Coronary artery (tissue), 2 donors: ENCODE measurements at regions not wholly inside any gene's neighbourhood (a gene's known extent, or its start where the extent isn't known, plus 50 kb on each side); places are given as distances from the start of the nearest gene placed in this dataset.

Source experiments
- DNase-seq: peaks from one replicate; pipeline ENCODE4 v3.0.0-alpha.2; 2017; ENCODE audit warnings: low spot score
- H3K27ac ChIP-seq, 2 donors: fragments of 200-600 bp; sonication (generic); one replicate each; pipeline ENCODE4 v1.5.1; 2016 to 2019
- H3K4me3 ChIP-seq: fragments of 200-600 bp; sonication (generic); 2 replicates; pipeline ENCODE4 v1.5.1; 2016; ENCODE audit warnings: mild to moderate bottlenecking, moderate library complexity
- TF ChIP-seq, protein P1 (sequence below): fragments of 200-600 bp; sonication (generic); IDR thresholded peaks from one replicate; pipeline ENCODE4 v1.5.1; 2019; ENCODE audit warnings: antibody characterized with exemption

DNA sequence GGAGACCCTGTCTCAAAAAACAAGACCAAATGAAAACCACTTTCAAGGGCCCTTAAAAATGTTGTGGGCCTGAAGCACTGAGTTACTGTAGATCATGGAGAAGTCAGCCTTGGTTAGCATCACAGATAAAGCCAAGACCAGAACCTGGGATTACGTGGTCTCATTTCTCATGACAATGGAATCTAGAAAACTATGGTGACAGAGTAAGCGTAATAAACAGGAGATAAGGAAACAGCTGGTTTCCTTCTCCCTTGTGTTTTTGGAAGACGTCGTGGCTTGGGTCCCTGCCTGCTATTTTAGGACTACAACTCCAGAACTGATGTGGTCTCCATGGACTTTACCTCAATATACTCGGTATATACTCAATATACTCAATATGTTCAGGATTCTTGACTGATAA is 180.7 kb upstream of the ZFHX3 start:
- H3K27ac ChIP-seq, result peak overlapping the region; percentile 40 to 42
- TF ChIP-seq, protein P1, sequence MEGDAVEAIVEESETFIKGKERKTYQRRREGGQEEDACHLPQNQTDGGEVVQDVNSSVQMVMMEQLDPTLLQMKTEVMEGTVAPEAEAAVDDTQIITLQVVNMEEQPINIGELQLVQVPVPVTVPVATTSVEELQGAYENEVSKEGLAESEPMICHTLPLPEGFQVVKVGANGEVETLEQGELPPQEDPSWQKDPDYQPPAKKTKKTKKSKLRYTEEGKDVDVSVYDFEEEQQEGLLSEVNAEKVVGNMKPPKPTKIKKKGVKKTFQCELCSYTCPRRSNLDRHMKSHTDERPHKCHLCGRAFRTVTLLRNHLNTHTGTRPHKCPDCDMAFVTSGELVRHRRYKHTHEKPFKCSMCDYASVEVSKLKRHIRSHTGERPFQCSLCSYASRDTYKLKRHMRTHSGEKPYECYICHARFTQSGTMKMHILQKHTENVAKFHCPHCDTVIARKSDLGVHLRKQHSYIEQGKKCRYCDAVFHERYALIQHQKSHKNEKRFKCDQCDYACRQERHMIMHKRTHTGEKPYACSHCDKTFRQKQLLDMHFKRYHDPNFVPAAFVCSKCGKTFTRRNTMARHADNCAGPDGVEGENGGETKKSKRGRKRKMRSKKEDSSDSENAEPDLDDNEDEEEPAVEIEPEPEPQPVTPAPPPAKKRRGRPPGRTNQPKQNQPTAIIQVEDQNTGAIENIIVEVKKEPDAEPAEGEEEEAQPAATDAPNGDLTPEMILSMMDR, result no peak
- DNase-seq, result no peak
- H3K4me3 ChIP-seq, result no peak overlapping the region

DNA sequence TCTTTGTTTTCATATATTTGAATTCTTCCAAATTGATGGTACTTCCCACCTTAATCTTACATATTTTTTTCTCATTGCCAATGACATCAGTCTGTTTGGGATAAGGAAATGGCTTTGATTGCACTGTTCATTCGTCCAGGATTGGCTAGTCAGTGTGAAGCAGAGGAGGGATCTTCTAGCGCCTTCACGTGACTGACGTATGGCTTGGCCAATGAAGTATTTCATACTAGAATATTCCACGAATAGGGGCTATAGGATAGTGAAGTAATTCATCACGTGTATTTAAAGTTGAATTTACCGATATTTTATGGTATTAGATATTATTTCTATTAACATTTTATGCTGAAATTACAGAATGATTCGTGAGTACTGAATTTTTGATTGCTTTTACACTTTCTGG is 178.7 kb upstream of the ZFHX3 start:
- TF ChIP-seq, protein P1, result no peak
- DNase-seq, result no peak
- Histone ChIP-seq H3K27ac (no peak overlapping the region), H3K4me3 (no peak overlapping the region)

DNA sequence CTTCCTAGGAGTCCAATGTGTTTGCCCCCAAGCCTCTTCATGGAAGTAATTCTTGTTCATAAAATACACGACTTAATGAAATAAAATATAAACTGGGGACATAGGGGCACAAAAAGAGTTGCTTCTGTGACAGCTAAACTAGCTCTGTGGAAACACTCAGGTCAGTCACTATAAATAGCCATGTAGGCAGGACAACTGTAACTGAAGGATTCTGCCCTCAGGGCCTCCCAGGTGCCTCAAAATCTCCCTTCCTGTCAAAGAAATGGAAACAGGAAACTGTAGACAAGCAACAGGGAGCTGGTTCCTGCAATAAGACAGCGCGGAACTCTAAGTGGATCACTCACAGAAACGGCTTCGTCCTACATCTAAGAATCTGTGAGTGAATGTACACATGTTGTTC is 178.1 kb upstream of the ZFHX3 start:
- H3K27ac ChIP-seq, result no peak overlapping the region
- TF ChIP-seq, protein P1, result no peak
- DNase-seq, result no peak
- no peak overlapping the region for H3K4me3 ChIP-seq

DNA sequence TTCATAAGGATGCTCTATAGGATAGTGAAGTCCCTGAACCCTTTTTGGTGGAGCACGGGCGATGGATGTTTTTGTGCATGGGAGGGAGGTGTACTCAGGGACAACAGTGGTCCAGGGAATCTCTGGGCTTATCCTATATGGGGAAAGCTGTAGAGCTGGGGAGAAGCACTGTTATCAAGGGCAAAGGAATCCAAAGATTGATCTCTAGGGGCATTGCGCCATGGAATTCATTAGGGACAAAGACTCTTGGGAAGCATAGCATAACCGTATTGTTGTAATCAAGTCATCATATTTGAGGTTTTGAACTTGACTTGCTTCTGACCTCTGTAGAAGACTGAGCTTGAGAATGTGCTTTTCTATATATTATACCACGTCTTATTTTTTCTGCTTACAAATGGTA is 172.9 kb upstream of the ZFHX3 start:
- TF ChIP-seq, protein P1, result no peak
- DNase-seq, result no peak
- H3K27ac ChIP-seq, result no peak overlapping the region
- no peak overlapping the region for H3K4me3 ChIP-seq

DNA sequence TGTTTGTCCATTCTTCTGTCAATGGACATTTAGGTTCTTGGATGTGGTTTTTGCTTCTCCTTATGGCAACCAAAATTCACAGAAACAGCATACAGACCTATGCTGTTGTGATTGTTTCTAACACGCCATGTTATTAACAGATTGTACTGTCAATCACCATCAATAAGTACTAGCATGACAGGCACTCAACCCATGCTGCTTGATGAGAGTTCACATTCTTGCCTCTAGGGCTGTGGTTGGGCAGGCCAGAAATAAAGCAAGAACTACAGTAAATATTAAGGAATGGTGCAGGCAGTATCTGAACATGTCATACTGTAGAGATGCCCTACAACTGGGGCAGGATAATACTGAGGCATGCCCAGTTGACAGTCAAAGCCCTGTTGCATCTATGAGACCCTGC is 171.2 kb upstream of the ZFHX3 start:
- H3K27ac ChIP-seq, result no peak overlapping the region
- TF ChIP-seq, protein P1, result no peak
- no peak overlapping the region for H3K4me3 ChIP-seq
- no peak for DNase-seq

DNA sequence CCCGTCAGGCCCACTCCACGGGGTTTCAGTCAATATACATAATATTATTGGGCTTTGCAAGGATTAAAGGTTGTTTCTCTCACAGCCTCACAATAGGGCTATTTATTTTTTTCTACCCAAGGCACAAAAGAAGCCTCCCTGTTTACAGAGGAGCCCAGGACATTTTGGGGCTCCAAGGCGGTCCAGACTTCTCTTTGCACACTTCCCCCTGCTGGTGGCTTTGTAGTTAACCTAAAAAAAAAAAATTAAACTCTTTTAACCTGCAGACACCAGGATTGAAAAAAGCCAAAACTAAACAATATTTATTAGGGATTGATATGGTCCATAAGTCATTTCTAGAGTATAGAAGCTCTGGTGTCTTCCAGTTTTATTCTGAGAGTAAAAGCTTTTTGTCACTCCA is 169.7 kb upstream of the ZFHX3 start:
- Histone ChIP-seq H3K27ac (no peak overlapping the region), H3K4me3 (no peak overlapping the region)
- no peak for DNase-seq
- TF ChIP-seq, protein P1, result no peak

DNA sequence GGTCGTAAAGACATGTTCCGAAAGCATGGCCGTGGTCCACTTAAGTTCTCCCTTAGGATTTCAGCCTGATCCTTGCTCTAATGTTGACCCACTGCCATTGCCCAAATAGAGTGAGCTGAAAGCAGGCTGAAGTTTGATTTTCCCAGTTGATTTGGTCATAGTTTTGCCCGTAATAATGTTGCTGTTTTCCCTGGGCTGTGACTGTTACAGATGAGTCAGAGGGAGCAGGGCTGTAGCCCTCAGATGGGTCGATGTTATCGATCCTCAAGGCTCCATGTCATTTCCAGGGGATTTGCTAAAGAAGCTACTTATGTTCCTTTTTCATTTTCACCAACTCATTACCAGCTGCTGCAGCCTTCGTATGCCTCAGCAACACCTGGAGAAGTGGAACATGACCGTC is 169.0 kb upstream of the ZFHX3 start:
- TF ChIP-seq, protein P1, result no peak
- Histone ChIP-seq H3K4me3 (no peak overlapping the region), H3K27ac (no peak overlapping the region)
- DNase-seq, result no peak
